ENCODE measurements at regions not wholly inside any gene's neighbourhood (a gene's known extent, or its start where the extent isn't known, plus 50 kb on each side); places are given as distances from the start of the nearest gene placed in this dataset.

- 90 to 97% (median 92%) methylated on average over 5 of the region's 5 CpGs for WGBS, 5 donors
- no peak for DNase-seq
- Histone ChIP-seq H3K9me3 (no peaks in the 10 kb centered on the region), H3K4me3 (no peak overlapping the region), H3K27ac (no peak overlapping the region), H3K27me3 (no peaks in the 10 kb centered on the region), H3K36me3 (no peaks in the 10 kb centered on the region), H3K4me1 (peaks cover 0 to 9% (median 0%) of the 10 kb centered on the region in 4 donors)
- intact Hi-C loops (cut with DNase I; ENCODE audit: low total_unique reads) = no loop called here
- TF ChIP-seq POLR2A (IDR thresholded peaks at IDR 0.05) (no peak), EP300 (IDR thresholded peaks at IDR 0.05) (no peak), POLR2AphosphoS5 (IDR thresholded peaks at IDR 0.05) (no peak), CTCF (IDR thresholded peaks at IDR 0.05) (no peak)
These were observed 86.3 kb upstream of the CALM2 start for GRCh38 chr2:47262657-47263056.

GRCh38 chr2:47260971-47261370 lies 84.7 kb upstream of the CALM2 start:
- TF ChIP-seq EP300 (IDR thresholded peaks at IDR 0.05) = no peak
- no peak for TF ChIP-seq CTCF (IDR thresholded peaks at IDR 0.05)
- TF ChIP-seq POLR2A (IDR thresholded peaks at IDR 0.05) = no peak
- no peak for TF ChIP-seq POLR2AphosphoS5 (IDR thresholded peaks at IDR 0.05)

GRCh38 chr2:47259829-47260228 lies 83.5 kb upstream of the CALM2 start:
- intact Hi-C loops (cut with DNase I; ENCODE audit: low total_unique reads) = no loop called here
- WGBS, 5 donors = 54 to 67% (median 63%) methylated on average over 3 of the region's 3 CpGs
- no peak for DNase-seq
- Histone ChIP-seq H3K4me3 (no peak overlapping the region), H3K4me1 (peaks cover 0 to under 1% (median 0%) of the 10 kb centered on the region in 4 donors), H3K27ac (no peak overlapping the region), H3K36me3 (no peaks in the 10 kb centered on the region), H3K27me3 (no peaks in the 10 kb centered on the region), H3K9me3 (no peaks in the 10 kb centered on the region)
- no peak for TF ChIP-seq POLR2AphosphoS5 (IDR thresholded peaks at IDR 0.05)
- no peak for TF ChIP-seq POLR2A (IDR thresholded peaks at IDR 0.05)

More at GRCh38 chr2:47260971-47261370, 84.7 kb upstream of the CALM2 start:
- Histone ChIP-seq H3K27ac (no peak overlapping the region), H3K36me3 (no peaks in the 10 kb centered on the region), H3K4me1 (peaks cover 0 to 9% (median 0%) of the 10 kb centered on the region in 4 donors), H3K9me3 (no peaks in the 10 kb centered on the region), H3K4me3 (no peak overlapping the region), H3K27me3 (no peaks in the 10 kb centered on the region)
- 72 to 91% (median 88%) methylated on average over 3 of the region's 3 CpGs for WGBS, 5 donors
- DNase-seq = no peak
- intact Hi-C loops (cut with DNase I; ENCODE audit: low total_unique reads) = no loop called here

GRCh38 chr2:47257946-47258348 lies 81.6 kb upstream of the CALM2 start:
- no peak for DNase-seq
- no peak for TF ChIP-seq POLR2AphosphoS5 (IDR thresholded peaks at IDR 0.05)
- no peak for TF ChIP-seq POLR2A (IDR thresholded peaks at IDR 0.05)
- no peak for TF ChIP-seq EP300 (IDR thresholded peaks at IDR 0.05)
- no peak for TF ChIP-seq CTCF (IDR thresholded peaks at IDR 0.05)
- no peak overlapping the region for H3K27ac ChIP-seq
- no peaks in the 10 kb centered on the region for H3K9me3 ChIP-seq
- no peaks in the 10 kb centered on the region for H3K4me1 ChIP-seq
- H3K27me3 ChIP-seq = no peaks in the 10 kb centered on the region
- 82 to 92% (median 87%) methylated on average over 2 of the region's 2 CpGs for WGBS, 5 donors
- intact Hi-C loops (cut with DNase I; ENCODE audit: low total_unique reads) = no loop called here
- no peaks in the 10 kb centered on the region for H3K36me3 ChIP-seq
- no peak overlapping the region for H3K4me3 ChIP-seq

GRCh38 chr2:47256416-47257087 lies 80.2 kb upstream of the CALM2 start:
- H3K27ac ChIP-seq = no peak overlapping the region
- no peak overlapping the region for H3K4me3 ChIP-seq
- TF ChIP-seq POLR2A (IDR thresholded peaks at IDR 0.05) = no peak
- no peak for TF ChIP-seq EP300 (IDR thresholded peaks at IDR 0.05)
- no peak for TF ChIP-seq POLR2AphosphoS5 (IDR thresholded peaks at IDR 0.05)
- TF ChIP-seq CTCF (IDR thresholded peaks at IDR 0.05) = no peak
- no peaks in the 10 kb centered on the region for H3K27me3 ChIP-seq
- 66 to 74% (median 74%) methylated on average over 8 to 9 of the region's 9 CpGs for WGBS, 5 donors
- H3K36me3 ChIP-seq = no peaks in the 10 kb centered on the region
- no peak for DNase-seq
- intact Hi-C loops (cut with DNase I; ENCODE audit: low total_unique reads) = no loop called here
- no peaks in the 10 kb centered on the region for H3K4me1 ChIP-seq
- H3K9me3 ChIP-seq = no peaks in the 10 kb centered on the region

Data from stomach (tissue), 8 donors.